Daoy (cell line): ENCODE measurements at regions not wholly inside any gene's neighbourhood (a gene's known extent, or its start where the extent isn't known, plus 50 kb on each side); places are given as distances from the start of the nearest gene placed in this dataset.
A peak's percentile ranks its signal among the peaks of the same experiment; 100 is the strongest.

ENCODE experiments used
- DNase-seq: peaks from one replicate; pipeline ENCODE4 v3.0.0-alpha.2; 2015; ENCODE audit warnings: low read depth

DNA sequence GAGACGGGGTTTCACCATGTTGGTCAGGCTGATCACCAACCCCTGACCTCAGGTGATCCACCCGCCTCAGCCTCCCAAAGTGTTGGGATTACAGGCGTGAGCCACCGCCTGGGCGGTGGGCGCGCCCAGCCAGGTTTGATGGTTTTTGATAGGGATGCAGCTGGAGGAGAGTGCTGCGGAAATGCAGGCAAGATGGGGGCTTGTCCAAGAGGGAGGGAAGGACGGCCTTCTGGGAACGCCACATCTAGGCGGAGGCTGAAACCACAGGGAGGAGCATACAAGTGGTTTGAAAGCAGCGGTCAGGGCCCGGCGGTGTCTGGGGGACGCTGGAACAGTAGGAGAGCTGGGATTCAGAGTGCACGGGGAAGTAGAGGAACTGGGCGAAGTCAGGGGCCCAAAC lies 134.6 kb downstream of the VRK1 start:
- DNase-seq: no peak

DNA sequence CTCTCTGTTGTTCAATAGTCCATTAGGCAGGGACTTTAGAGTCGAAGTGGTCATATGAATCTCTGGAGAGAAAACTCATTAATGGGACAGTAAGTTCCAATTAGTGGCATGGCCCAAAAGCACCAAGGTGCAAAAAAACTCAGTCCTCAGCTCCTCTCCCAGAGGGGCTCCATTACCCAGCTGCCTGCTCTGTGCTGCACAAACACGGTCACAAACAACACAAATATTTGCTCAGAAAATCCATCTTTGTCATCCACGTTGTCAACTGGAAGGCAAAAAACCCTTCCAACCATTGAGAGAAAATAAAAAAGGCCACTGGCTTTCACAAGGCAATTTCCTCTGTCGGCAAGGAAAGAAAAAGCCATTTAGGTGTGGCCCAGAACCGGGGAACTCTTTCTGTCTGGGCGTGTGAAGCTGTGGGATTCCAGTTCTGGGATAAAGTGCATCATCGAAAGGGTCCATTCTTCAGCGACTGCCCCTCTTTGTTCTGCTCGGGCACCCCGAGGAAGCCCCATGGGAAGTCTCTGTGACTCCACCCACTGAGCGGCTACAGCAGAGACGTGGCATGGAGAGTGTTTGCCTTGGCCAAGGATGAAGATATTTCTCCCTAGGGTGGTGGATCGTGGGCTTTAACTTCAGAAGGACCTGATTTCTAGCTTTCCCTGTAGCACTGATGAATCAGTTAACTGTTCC lies 137.6 kb downstream of the VRK1 start:
- no peak for DNase-seq

DNA sequence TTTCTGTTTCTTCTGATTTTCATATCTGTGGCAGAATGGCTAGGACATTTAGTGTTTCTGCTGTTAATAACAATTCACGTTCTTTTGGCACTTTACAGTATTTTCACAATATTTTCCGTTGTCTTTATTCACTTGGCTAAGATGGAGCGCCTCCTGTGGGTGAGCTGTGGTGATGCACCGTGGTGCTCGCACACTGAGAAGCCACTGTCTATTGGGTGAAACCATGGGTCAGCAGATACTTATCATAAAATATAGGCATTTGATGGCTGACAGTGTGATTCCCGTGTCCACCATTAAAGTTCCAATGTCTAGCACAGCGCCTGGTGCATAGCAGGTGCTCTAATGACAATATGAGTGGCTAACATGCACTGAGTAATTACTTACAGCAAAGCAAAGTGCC lies 141.8 kb downstream of the VRK1 start:
- no peak for DNase-seq

DNA sequence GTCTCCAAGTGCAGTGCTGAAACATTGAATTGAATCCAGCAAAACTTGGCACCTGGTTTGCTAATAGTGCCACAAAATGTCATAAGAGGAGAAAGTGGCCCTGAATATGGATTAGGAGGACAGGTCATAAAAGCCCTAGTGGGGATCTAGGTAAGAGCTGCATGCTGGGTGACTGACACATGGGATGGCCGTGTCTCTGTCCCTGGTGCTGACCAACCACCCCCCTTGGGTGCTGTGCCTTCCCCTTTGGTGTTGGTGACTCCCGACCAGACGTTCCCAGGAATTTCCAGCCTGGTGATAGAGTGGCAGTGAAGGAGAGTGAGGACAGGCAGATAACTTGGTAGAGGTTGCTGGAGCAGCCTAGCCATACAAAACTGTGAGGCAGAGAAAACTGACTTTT lies 142.8 kb downstream of the VRK1 start:
- peak; percentile 32 for DNase-seq

GRCh38 chr14:96944297-96944696 lies 147.1 kb downstream of the VRK1 start:
- DNase-seq: no peak

- DNase-seq: no peak
These were observed 148.5 kb downstream of the VRK1 start for GRCh38 chr14:96945721-96946120.

- no peak for DNase-seq
These were observed 152.4 kb downstream of the VRK1 start for GRCh38 chr14:96949594-96949993.

GRCh38 chr14:96951511-96951910 lies 154.3 kb downstream of the VRK1 start:
- no peak for DNase-seq

DNA sequence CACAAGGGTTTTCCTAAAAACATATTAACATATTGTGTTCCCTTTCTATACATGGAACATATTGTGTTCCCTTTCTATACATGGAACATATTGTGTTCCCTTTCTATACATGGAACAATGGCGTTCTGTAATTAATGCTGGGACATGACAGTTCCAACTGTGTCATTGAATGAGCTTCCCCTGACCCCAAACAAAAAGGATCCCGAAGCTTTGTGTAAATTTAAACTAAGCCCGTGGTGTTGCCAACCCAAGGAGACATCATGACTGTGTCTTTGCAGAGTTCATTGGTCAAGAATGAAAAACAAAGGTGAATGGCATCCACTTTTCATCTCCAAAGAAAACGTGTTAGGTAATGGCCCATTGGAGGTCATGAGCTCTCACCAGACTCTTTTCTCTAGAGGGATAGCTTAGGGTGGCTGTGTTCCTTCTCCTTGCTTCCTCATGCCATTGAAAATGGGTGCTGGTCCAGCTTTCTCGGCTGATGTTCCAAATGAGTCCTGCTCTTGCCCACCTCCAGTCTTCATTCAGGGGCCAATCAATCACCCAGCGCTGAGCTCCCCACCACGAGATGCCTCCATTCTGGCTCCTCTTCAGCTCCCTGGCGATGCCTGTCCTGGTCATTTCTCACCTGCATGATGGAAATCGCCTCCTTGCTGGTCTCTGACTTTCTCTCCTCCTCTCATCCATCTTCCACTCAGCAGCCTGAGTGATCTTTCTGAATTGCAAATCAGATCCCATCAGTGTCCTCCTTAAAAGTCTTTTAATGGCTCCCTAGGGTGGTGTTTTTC lies 156.1 kb downstream of the VRK1 start:
- no peak for DNase-seq

- no peak for DNase-seq
These were observed 156.6 kb downstream of the VRK1 start for GRCh38 chr14:96953875-96954185.

- DNase-seq: no peak
These were observed 159.5 kb downstream of the VRK1 start for GRCh38 chr14:96956464-96957239.

- no peak for DNase-seq
These were observed 160.9 kb downstream of the VRK1 start for GRCh38 chr14:96958057-96958456.

DNA sequence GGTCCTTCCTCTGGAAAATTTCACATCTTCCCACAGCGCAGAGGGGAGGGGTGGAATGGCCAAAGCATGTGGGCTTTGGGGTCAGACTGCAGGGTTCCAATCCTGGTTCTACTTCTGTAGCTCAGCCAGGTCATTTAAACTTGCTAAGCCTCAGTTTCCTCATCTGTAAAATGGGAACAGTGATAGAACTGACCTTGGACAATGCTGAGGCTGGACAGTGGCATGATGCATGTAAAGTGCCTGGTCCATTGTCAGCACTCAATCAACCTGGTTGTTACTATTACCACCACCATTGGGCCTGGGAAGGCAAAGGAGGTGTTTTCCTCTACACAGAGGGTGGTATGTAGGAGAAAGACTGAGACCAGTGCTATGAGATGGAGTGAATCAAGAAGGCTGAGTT lies 162.8 kb downstream of the VRK1 start:
- DNase-seq: no peak

DNA sequence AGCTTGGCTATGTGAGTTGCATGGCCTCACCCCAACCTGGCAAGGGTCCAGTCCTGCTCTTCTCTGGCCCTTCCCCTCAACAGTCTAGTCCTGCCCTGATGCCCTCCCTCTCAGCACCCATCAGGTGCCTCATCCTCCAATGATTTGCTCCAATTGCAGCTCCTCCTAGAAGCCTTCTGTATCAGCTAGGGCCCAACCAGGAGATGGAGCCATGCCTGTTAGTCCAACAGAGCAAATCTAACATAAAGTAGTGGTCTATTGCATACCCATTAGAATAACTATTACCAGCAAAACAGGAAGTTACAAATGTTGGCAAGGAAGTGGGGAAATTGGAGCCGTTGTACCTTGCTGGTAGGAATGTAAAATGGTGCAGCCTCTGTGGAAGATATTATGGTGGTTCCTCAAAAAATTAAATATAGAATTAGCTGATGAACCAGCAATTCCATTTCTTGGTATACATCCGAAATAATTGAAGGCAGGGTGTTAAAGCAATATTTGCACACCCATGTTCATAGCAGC lies 163.5 kb downstream of the VRK1 start:
- no peak for DNase-seq

DNA sequence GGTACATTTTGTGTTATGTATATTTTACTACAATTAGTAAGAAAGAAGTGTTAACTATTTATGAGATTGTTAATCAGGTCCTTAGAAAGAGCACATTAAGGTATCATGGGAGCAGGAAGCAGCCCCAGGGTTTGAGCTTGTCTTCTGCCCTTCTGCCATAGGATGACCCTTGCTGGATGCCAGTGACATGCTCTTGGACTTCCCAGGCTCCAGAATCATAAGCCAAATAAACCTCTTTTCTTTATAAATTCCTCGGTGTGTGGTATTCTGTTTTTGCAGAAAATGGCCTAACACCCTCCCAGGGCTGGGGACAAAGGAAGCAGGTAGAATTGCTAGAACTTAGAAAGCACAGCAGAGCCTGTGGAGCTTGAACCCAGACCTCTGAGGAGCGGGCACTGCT lies 164.7 kb downstream of the VRK1 start:
- no peak for DNase-seq

- no peak for DNase-seq
These were observed 165.2 kb downstream of the VRK1 start for GRCh38 chr14:96962337-96962736.

- no peak for DNase-seq
These were observed 167.7 kb downstream of the VRK1 start for GRCh38 chr14:96964726-96965415.

GRCh38 chr14:96965885-96966595 lies 168.9 kb downstream of the VRK1 start:
- DNase-seq: no peak

GRCh38 chr14:96975116-96975515 lies 177.9 kb downstream of the VRK1 start:
- DNase-seq: no peak

- no peak for DNase-seq
These were observed 181.5 kb downstream of the VRK1 start for GRCh38 chr14:96978525-96979272.

DNA sequence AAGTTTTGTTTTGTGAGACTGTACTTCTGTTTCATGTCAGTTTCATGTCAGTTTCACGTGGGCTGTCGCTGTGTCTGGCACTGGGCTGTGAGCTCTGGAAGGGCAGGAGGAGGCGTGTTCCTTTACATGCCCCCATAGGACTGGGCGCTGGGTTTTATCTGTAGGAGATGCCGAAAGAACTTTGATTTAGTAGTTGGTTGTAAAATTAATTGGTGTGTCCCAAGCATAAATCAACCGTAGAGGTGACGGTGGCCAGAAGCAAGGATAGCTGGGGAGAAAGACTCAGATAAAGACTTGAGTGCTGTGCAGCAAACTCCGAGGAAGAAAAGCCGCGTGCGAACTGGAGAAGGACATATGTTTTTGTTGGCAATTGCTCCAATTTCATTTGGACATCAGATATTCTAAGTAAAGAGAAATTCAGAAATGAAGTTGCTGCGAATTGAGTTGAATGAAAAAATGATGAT lies 182.5 kb downstream of the VRK1 start:
- DNase-seq: no peak
